Upper lobe of right lung (tissue), 1 donor: ENCODE measurements at regions not wholly inside any gene's neighbourhood (a gene's known extent, or its start where the extent isn't known, plus 50 kb on each side); places are given as distances from the start of the nearest gene placed in this dataset.
"Not testable (repeated sequence)": the region's sequence is repeated elsewhere in the genome, so short reads cannot be mapped to it uniquely, and the experiment has no call there.

ENCODE experiments used
- ATAC-seq: fragments of 200-7000 bp; cut with Tn5 transposase; one replicate; pipeline ENCODE4 v1.9.1; 2020; ENCODE audit warnings: mild to moderate bottlenecking, moderate library complexity
- DNase-seq: peaks from one replicate; pipeline ENCODE4 v3.0.0-alpha.2; 2020
- H3K27ac ChIP-seq: fragments of 200-600 bp; one replicate; pipeline ENCODE4 v1.8.0; 2022
- H3K27me3 ChIP-seq: fragments of 200-600 bp; one replicate; pipeline ENCODE4 v1.8.0; 2022; ENCODE audit warnings: mild to moderate bottlenecking
- H3K36me3 ChIP-seq: fragments of 200-600 bp; one replicate; pipeline ENCODE4 v1.8.0; 2022
- H3K4me1 ChIP-seq: fragments of 200-600 bp; one replicate; pipeline ENCODE4 v1.8.0; 2022
- H3K4me3 ChIP-seq: fragments of 200-600 bp; one replicate; pipeline ENCODE4 v1.8.0; 2022; ENCODE audit warnings: mild to moderate bottlenecking
- H3K9me3 ChIP-seq: fragments of 200-600 bp; one replicate; pipeline ENCODE4 v1.8.0; 2022
- intact Hi-C: fragments of 100-400 bp; cut with DNase I; formaldehyde crosslinking; loops from one replicate; pipeline ENCODE4 v1.11.0; 2022
- TF ChIP-seq, protein P1 (sequence below): fragments of 200-600 bp; IDR thresholded peaks from one replicate; pipeline ENCODE4 v1.8.0; 2022; ENCODE audit warnings: antibody characterized with exemption
- donor health status: DM: no; HTN: yes; CAD: no; lungs with severe emphysema.

DNA sequence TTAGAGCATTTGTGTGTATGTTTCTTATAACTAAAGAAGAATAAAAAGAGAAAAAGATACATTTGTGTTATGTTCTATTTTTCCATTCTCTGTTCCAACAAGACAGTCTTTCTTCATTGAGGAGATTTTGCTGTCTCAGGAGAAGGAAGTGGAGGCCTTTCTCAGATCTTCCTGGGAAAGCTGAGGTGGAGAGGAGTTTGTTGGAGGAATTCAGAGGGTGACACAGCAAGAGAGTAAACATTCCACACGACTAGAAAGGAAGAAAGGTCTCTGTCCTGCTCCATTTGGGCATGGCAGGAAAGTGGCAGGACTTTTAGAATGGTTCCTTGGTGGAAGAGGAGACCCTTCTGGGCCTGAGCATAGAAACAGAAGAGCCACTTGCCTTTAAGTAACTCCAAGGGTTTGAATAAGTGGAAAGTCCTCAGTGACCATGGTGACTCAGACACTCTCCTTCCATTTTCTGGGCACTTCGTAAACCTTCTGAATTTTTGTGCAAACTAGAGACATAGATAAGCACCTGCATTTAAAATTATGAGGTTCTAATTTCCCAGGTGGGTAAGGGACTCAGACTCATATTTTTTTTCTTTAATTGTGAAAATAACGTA is 52.3 kb upstream of the COL5A2 start:
- DNase-seq, result no peak
- H3K4me3 ChIP-seq, result no peak overlapping the region
- TF ChIP-seq, protein P1, sequence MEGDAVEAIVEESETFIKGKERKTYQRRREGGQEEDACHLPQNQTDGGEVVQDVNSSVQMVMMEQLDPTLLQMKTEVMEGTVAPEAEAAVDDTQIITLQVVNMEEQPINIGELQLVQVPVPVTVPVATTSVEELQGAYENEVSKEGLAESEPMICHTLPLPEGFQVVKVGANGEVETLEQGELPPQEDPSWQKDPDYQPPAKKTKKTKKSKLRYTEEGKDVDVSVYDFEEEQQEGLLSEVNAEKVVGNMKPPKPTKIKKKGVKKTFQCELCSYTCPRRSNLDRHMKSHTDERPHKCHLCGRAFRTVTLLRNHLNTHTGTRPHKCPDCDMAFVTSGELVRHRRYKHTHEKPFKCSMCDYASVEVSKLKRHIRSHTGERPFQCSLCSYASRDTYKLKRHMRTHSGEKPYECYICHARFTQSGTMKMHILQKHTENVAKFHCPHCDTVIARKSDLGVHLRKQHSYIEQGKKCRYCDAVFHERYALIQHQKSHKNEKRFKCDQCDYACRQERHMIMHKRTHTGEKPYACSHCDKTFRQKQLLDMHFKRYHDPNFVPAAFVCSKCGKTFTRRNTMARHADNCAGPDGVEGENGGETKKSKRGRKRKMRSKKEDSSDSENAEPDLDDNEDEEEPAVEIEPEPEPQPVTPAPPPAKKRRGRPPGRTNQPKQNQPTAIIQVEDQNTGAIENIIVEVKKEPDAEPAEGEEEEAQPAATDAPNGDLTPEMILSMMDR, result no peak
- no peaks in the 10 kb centered on the region for H3K4me1 ChIP-seq
- H3K9me3 ChIP-seq, result no peaks in the 10 kb centered on the region
- H3K27me3 ChIP-seq, result no peaks in the 10 kb centered on the region
- H3K36me3 ChIP-seq, result no peaks in the 10 kb centered on the region
- no peak overlapping the region for H3K27ac ChIP-seq
- intact Hi-C loops, result no loop called here
- peak; percentile 73 for ATAC-seq

DNA sequence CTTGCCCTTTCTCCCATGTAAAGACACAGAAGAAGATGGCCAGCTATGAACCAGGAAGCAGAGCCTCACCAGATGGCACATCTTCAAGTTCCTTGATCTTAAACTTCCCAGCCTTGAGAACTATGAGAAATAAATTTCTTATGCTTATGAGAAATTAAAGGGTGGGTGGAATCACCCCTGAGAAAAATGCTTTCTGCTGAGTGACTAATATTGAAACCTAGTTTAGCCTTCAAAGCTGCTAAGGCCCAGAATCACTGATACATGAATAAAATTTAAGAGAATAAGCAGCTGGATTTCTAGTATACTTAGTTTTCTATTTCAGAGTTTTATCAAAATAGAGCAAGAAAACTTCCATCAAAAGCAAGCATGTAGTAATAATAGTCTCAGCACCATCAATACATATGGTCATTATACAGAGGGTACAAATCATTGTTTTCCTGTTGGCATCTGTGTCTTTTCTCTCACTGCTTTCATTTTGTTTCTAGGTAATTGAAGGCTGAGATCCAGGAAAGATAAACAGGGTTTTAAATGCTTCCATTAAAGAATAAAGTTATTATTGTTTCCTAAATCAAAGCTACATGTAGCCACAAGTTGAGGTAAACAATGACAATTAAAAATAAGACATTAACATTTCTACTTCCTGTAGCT is 53.3 kb upstream of the COL5A2 start:
- DNase-seq (no peak), ATAC-seq (no peak)
- TF ChIP-seq, protein P1, result no peak
- H3K9me3 ChIP-seq, result no peaks in the 10 kb centered on the region
- no peaks in the 10 kb centered on the region for H3K4me1 ChIP-seq
- H3K27ac ChIP-seq, result no peak overlapping the region
- no peaks in the 10 kb centered on the region for H3K27me3 ChIP-seq
- intact Hi-C loops, result no loop called here
- H3K36me3 ChIP-seq, result no peaks in the 10 kb centered on the region
- H3K4me3 ChIP-seq, result no peak overlapping the region

DNA sequence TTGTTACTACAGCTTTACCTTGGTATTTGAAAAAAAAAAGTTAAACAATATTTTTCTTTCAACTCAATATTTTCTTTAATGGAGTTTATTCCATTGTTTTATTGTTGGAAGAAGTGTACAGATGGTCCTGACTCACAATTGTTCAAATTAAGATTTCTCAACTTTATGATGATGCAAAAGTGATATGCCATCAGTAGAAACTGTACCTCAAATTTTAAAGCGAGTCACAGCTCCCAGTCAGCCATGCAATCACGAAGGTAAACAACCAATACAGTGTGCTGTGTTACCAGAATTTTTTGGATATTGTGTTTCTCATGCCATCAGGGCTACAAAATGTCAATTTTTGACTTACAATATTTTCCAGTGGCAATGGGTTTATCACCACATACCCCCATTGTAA is 54.0 kb upstream of the COL5A2 start:
- ATAC-seq, result no peak
- Histone ChIP-seq H3K4me3 (no peak overlapping the region), H3K36me3 (no peaks in the 10 kb centered on the region), H3K27me3 (no peaks in the 10 kb centered on the region), H3K27ac (no peak overlapping the region), H3K9me3 (no peaks in the 10 kb centered on the region), H3K4me1 (no peaks in the 10 kb centered on the region)
- intact Hi-C loops, result no loop called here
- DNase-seq, result no peak
- TF ChIP-seq, protein P1, result no peak

DNA sequence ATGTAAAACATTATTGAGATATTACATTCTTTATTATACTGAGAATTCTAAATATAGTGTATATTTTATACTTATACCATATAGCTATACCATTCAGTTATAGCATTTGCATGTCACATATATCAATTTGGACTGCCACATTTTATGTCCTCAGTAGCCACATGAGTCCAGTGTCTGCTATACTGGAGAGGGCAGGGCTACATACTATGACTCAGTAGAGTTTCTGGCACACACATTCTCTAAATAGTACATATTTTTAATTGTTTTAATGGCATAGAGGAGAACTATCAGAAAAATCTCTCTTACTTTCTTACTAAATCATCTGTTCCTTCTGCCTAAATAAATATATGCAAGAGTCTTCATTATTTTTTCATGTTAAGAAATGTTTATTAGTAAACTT is 55.4 kb upstream of the COL5A2 start:
- ATAC-seq (no peak), DNase-seq (no peak)
- Histone ChIP-seq H3K4me3 (no peak overlapping the region), H3K4me1 (no peaks in the 10 kb centered on the region), H3K27me3 (no peaks in the 10 kb centered on the region), H3K9me3 (no peaks in the 10 kb centered on the region), H3K36me3 (no peaks in the 10 kb centered on the region), H3K27ac (no peak overlapping the region)
- TF ChIP-seq, protein P1, result no peak
- intact Hi-C loops, result no loop called here

DNA sequence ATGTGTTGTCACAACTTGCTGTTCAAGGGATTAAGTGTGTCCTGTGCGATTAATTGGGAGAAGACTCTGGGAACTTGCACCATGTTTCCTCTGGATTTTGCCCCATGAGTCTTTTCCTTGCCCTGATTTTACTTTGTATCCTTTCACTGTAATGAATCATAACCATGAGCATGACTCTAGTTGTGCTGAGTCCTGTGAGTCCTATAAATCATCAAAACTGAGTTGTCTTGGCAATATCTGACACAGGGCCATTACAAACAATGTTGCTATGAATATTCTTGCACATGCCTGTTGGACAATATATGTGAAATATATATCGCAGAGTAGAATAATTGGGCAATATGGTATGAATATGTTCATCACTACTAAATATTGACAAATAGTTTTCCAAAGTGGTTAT is 56.5 kb upstream of the COL5A2 start:
- ATAC-seq, result no peak
- TF ChIP-seq, protein P1, result no peak

DNA sequence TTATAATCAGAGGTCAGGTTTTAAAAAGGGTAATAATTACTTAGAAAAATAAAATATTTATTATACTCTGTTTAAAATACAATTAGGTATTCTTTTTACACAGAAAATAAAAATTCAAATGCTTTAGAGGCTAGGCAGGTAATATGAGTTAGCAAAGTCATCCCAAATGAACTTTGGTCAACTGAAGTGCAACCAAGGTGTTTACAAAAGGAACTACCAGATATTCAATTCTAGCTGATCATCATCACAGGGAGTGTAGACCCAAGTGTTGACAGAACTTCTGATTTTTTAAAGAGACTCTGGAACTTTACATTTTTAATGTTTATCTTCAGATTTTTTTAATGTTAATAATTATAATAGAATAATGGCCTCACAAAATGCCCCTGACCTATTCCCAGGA is 59.3 kb upstream of the COL5A2 start:
- TF ChIP-seq, protein P1, result no peak
- intact Hi-C loops, result no loop called here
- DNase-seq, result no peak
- no peaks in the 10 kb centered on the region for H3K36me3 ChIP-seq
- no peak for ATAC-seq
- no peaks in the 10 kb centered on the region for H3K4me1 ChIP-seq
- H3K4me3 ChIP-seq, result no peak overlapping the region
- no peak overlapping the region for H3K27ac ChIP-seq
- no peaks in the 10 kb centered on the region for H3K27me3 ChIP-seq
- no peaks in the 10 kb centered on the region for H3K9me3 ChIP-seq

More for the DNA sequence above, 56.5 kb upstream of the COL5A2 start:
- no peaks in the 10 kb centered on the region for H3K27me3 ChIP-seq
- no peaks in the 10 kb centered on the region for H3K36me3 ChIP-seq
- intact Hi-C loops, result no loop called here
- no peaks in the 10 kb centered on the region for H3K9me3 ChIP-seq
- no peak for DNase-seq
- H3K4me3 ChIP-seq, result no peak overlapping the region
- no peak overlapping the region for H3K27ac ChIP-seq
- no peaks in the 10 kb centered on the region for H3K4me1 ChIP-seq

DNA sequence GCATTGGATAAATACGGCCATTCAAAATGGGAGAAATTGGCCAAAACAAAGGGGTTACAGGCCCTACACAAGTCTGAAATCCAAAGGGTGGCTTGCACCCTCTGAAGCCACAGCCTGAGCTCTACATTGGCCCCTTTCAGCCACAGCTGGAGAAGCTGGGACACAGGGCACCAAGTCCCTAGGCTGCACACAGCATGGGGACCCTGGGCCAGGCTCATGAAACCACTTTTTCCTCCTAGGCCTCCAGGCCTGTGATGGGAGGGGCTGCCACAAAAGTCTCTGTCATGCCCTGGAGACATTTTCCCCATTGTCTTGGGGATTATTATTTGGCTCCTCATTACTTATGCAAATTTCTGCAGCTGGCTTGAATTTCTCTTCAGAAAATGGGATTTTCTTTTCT is 64.3 kb upstream of the COL5A2 start:
- intact Hi-C loops, DNase-seq, H3K9me3 ChIP-seq, H3K27ac ChIP-seq, H3K4me1 ChIP-seq, H3K27me3 ChIP-seq, ATAC-seq, H3K4me3 ChIP-seq, H3K36me3 ChIP-seq: not testable (repeated sequence)
